IPS DF 4.7 (cell line): ENCODE measurements at regions not wholly inside any gene's neighbourhood (a gene's known extent, or its start where the extent isn't known, plus 50 kb on each side); places are given as distances from the start of the nearest gene placed in this dataset.

Experiments
- DNase-seq: peaks from one replicate; pipeline ENCODE4 v3.0.0-alpha.2; 2013; ENCODE audit warnings: low spot score; ENCODE audit errors: extremely low read depth

DNA sequence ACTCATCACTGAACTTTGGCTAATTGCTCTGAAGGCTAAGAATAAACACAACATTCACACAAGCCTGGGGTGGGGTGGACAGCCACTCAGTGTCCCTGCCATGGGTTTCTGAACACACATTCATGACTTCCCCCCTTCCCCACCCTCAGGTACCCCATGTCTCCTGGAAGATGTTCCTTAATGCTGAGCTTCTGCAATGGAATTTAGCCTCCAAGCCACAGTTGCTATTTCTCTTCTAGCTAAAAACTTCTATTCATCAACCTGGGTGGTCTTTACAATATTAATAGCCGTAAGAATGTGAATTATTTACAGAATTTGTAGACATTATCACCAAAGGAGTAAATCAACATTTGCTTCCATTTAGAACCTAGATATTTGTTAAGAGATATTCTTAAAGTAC lies 175.1 kb downstream of the ACKR3 start:
- DNase-seq = no peak

DNA sequence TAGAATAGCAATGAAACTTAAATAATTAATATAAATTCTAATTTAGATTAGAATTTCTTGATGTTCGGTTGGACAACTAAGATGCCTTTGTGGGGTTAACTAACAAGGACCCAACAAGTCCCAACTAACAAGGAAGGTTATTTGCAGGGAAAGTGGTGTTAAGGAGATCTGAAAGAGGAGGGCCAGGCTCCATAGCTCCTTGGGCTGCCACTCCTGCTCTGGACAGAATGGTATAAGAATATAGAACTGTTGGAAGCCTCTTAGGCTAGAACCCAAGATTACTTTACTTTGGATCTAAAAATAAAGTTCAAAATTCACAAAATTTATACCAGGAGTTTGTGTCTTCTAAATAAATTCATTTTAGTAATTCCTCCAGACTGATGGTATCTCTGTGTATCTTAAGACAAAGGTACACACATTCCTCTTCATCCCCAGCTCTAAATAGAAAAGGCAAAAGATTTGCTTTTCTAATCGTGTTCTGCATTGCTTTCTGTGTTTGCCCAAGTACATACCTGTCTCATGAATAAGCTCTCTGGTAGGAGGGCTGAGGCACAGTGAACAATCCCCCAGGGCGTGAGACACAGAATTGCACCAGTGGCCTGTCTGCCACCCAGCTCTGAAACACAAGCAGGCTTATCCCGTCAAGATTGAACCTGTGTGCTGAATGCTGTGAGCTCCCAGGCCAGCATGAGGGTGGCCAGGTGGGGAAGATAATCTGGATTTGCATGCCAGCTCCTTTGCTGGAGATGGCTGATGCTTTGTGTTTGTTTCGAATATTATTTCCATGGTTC lies 176.0 kb downstream of the ACKR3 start:
- DNase-seq = no peak

DNA sequence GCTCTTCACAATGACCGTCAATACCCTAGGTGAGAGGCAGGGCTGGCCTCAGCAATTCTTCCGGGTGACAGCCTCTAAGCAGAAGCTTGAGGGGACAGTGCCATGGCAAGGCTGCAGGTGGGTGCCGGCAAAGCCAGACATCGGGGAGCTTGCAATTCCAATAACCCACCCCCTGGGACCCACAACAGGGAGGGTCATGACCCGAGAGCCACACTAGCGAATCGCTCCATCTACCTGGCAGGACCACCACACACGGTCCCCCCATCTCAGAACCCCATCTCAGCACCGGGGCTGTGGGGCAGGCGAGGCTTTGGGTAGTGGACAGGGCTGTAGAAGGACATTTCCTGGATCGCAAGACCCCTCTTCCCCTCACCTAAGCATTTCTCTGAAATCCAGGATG lies 177.2 kb downstream of the ACKR3 start:
- DNase-seq = no peak

DNA sequence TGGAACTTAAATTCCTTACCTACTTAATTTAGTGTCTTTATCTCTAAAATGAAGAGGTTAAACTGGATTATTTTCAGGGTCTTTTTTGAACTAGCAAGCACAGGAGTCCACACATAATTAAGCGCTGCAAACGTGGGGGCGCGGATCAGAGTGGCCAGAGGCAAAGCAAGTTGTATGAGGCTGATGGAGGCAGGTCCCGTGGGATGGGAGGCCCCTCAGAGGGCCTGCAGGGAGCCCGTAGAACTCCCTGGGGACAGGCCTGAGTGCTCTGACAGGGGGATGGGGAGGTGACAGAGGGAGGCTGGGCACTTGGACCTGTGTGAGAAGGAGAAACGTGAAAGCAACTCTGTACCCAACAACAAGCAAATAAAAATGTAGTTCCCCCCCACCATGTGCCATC lies 177.8 kb downstream of the ACKR3 start:
- no peak for DNase-seq

DNA sequence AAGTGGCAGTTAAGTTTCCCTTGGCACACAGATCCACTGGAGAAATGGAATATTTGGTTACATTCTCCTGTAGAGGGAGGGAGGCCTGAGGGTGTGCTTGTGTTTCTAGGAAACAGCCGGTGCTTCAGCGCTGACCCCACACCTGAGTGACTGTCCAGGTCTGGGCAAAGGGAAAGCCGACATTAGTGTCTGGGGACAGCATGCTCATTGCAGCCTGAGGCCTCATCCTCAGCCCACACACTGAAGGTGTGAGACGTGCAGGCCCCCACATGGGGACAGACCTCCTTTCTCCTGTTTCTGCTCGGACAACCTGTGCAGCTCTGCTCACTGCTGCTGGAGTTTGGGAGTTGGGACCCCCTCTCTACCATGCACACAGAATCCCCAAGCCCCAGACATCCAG lies 178.3 kb downstream of the ACKR3 start:
- no peak for DNase-seq

DNA sequence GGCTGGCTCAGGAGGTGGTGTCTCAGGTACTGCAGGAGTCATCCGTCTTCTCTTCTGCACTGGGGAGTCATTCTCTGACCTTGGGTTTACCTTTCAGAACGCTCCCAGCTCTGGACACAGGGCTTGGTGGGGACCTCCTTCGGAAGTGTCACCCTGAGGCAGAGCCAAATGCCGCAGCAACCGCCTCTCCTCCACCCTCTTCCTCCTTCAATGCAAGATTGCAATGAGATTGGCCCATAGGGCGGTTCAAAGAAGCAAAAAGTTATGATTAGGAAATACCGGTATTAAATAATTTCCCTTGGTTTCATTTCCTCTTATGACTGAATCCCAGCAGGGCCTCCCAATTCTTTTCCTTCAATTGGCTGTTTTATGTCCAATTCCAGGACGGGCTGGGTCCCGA lies 178.8 kb downstream of the ACKR3 start:
- no peak for DNase-seq

DNA sequence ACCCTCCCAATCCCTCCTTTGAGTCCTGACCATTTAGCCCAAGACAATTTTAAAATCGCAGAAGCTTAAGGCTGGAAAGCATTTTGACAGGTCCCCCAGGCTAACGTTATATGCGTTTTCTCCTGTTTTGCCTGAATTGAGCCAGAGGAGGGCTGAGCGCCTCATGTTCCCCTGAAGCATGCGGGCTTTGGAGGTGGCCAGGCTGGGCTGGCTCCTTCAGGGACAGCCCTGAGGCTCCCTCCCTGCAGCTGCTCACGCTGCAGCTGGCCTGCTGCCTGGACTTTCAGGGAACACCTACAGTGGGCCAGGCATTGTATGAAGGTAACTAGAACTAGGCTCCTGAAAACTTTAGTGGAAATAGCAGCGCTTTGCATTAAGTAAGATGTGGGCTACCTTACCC lies 179.2 kb downstream of the ACKR3 start:
- DNase-seq = no peak

DNA sequence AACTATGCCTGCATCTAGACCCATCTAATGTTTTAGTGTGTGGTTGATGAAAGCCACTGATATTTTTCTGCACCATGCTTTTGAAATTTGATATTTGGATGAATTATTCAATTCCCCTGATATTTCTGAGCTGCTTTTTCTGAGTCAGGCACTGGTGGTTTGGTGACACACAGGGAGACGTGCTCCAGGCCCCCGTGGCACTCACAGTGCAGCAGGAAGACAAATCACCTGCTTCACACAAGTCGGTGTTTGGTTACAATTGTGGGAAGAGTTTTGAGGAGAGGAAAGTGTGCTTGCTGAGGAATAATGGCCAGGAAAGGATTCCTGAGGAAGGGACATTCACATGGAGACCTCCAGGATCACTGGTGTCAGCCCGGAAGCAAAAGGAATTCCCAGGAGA lies 179.7 kb downstream of the ACKR3 start:
- DNase-seq = no peak

DNA sequence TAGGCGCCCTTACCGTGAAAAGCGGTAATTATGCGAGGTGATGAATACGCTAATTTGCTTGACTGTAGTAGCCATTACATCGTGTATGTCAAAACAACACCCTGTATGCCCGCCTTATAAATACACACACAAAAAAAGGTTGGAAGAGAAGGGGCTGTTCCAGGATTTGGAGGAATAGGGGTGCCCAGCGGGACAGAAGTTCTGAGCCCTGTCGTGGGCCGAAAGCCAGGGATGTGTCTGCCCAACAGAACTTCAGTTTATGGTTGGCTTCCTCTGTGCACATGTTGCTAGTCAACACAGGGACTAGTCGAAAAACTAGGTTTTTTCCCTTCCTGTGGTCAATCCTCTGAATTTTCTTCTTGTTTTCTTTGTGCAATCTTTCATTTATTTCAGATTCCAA lies 182.5 kb downstream of the ACKR3 start:
- no peak for DNase-seq

DNA sequence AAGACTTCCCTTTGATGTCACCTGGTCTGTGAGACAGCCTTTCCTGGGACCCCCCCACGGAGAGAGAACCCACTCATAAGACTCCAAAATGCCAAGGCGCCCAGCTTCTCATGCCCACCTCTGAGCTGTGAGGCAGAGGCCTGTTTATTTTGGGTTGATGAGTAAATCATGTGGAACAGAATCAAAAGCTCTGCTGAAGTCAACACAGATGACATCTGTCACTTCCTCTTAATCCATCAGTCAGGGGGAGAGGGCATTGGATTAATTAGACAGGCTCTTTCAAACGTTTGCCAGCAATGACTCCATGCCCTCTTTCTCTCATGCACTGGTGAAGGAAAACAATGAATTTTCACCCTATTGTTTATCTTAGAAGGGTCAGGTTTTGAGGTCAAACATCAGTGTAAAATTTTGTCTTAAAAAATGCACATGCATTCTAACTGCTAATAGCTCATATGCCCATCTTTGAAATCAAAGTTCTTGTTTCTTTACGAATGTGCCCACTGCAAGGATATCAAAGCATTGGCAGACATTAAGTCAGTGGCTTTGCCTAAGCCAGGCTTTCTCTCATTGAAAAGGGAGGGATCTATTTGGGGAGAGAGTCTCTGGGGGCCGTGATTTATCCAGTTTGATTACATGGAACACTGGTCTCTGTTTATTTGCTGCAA lies 184.1 kb downstream of the ACKR3 start:
- DNase-seq = no peak

DNA sequence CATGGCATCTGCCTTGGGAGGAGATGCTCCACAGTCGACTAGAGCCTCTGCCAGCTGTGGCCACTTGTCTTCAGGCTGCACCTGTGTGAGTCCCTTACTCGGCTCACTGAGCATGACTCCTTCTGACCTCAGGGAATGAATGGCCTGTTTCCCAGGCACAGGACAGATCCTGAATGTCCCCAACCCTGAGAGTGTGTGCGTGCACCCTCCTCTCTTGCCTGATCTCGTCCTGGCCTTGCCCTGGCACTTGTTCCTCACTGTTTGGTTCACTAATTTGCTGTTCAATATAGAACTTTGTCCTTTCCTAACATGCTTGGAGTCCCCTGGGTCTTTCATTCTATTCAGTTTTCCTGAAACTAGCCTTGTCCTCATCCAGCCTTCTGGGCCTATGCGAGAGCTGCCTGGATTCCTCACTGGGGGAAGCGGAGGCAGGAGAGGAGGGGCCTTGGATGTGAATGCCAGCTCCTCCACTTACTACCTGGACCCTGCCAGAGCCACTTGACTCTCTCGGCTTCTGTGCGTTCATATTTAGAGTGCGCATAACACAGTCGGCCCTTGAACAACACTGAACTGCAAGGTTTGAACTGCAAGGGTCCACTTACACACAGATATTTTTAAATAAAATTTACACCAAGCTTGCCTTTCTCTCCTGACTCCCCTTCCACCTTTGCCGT lies 184.8 kb downstream of the ACKR3 start:
- DNase-seq = no peak

DNA sequence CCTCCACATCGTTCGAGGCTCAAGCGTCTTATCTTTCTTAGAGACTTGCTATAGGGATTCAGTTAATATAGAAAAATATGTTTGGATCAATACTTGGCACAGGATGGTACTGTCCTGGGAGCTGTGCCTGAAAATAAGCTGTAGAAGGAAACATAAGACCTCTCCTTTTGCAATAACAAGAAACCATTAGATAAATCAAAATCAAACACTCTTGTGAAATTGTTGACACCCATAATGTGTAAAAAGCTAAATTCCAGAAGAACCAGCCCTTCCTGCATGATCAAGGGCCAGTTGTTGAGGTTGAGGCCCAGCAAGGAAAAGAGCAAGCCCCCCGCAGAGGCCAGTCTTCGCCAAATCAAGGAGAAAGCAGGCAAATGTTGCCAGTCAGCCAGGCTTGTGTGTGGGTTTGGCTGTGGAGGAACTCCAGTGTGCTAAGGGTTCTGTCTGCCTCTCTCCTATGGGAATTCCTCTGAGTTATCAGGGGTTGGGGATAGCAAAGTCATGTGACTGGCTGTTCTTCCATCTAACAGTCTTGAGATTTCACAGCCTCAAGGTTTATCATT lies 185.7 kb downstream of the ACKR3 start:
- DNase-seq = no peak

DNA sequence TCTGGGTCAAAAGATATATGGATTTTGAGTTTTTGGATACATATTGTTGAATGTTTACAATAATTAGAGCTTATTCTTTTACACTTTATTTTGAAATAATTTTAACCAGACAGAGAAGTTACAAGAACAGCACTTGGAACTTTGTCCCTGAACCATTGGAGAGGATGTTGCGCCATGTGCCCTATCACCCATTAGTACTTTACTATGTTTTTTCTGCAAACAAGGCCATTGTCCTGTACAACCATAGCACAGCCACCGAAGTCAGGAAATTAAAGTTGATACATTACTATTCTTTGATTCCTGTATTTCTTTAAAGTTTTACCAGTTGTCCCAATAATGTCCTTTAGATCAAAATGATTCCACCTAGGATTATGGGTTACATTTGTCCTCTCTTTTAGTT lies 188.8 kb downstream of the ACKR3 start:
- DNase-seq = no peak

DNA sequence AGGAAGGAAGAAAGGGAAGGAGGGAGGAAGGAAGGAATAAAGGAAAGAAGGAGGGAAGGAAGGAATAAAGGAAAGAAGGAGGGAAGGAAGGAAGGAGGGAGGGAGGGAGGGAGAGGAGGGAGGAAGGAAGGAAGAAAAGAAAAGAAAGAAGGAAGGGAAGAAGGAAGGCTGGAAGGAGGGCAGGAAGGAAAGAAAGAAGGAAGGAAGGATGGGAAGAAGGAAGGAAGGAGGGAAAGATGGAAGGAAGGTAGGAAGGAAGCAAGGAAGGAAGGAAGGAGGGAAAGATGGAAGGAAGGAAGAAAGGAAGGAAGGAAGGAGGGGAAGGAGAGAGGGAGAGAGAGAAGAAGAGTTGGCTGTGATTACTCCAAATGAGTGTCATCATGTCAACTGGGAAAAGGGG lies 190.6 kb downstream of the ACKR3 start:
- DNase-seq = no peak

DNA sequence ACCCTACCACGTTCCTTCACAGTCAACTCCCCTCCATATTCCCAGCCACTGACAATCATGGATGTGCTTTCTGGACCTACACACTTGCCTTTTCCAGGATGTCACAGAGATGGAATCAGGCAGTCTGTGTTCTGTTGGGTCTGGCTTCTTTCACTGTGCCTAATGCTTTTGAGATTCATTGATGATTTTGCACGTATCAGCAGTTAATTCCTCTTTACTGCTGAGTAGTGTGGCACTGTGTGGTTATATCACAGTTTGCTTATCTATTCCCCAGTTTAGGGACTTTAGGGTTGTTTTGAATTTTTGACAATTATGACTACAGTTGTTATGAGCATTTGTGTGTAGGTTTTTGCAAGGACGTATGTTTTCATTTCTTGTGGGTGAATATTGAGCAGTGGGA lies 191.7 kb downstream of the ACKR3 start:
- no peak for DNase-seq

DNA sequence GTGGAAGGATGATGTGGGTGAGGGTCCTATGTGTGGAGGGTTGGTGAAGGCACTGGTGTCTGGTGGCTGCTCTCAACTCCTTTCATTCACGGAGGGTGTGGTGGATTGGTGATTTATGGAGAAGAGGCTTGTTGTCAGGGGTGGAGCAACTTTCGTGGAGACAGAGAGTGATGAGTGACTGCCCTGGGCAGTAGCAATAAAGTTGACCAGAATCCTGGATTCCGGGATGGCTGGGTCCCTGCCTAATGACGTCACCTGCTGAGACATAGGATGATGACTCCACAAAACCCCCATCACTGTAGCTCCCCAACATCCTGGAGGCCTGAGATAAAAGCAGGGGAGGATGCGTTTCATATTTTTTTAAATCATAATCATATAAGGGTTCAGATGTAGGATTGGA lies 193.0 kb downstream of the ACKR3 start:
- no peak for DNase-seq

DNA sequence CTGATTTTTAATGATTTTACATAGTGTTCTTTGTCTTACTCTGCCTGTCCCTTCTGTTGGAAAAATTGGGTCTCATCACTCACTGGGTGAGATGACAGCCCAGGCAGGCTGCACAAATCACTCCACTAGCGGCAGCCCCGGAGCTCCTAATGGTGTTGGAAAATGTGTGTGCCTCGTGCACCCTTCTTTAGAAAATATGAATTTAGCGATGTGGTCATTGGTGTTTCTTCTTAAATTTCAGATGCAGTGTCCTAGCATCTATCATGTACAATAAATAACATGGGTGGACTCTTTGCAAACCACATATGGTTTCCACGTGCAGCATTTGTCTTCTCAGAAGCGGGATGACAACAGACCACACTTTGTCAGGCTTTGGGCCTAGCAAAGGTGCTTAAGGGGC lies 194.2 kb downstream of the ACKR3 start:
- DNase-seq = no peak

DNA sequence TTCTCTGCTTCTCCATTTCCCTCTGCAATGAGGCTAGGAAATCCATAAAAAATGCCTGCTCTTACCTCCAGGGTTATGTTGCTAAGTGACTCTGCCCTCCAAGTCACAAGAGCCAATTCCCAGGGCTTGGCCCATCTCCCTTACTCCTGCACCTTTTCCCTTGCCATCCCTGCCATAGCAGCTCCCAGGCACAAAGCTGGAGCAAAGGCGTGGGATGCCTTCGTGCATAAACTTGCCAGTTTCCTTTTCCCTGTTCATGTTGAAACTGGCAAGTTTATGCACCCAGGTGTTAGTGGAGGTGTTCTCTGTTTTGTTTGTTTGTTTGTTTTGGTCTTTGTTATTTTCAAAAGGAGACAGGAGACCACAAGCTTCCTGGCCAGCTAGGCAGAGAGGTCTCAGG lies 195.1 kb downstream of the ACKR3 start:
- no peak for DNase-seq

DNA sequence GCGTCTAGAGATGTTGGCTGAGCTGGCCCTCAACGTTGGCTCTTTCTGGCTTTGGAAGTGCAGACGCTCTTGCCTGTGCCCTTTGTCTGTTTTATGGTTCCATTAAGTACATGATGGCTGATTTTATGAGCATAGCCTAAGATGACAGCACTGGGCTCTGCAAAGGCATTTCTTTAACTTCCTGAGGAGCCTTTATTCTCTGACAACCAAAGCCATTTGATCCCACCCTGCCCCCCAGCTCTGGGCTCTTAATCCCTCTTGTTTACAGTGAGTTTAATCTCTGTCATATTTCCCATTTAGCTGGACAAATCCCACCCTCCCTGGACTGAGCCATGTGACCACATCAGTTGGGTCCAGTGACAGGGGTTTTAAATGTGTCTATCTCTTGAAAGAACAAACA lies 195.9 kb downstream of the ACKR3 start:
- DNase-seq = no peak

DNA sequence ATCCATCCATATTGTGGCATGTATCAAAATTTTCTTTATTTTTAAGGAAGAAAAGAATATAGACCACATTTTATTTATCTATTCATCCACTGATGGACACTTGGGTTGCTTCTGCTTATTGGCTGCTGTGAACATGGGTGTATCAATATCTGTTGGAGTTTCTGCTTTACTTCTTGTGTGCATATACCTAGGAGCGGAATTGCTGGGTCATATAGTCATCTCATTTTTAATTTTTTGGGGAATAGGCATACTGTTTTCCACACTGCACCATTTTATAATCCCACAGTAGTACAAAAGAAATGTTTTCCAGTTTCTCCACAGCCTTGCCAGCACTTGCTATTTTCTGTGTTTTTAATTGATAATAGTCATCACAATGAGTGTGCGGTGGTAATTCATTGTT lies 197.2 kb downstream of the ACKR3 start:
- no peak for DNase-seq

DNA sequence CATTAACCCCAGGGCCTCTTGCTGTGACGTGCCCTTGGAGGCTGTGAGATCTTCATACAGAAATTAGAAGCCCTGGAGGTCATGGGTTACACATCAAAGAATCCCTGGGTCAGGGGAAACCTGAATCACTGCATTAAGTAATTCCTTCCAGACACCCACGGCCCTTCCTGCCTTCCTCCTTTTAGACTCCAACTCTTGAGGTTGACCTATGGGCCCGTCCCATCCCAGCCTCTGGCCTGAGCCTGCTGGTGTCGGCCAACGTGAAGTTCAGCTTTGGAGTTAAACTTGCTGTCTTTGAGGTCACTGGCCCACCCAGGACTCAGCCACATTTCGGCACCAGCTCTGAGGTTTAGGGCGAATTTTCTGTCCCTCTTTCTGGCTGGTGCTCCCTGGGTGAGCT lies 198.3 kb downstream of the ACKR3 start:
- no peak for DNase-seq

DNA sequence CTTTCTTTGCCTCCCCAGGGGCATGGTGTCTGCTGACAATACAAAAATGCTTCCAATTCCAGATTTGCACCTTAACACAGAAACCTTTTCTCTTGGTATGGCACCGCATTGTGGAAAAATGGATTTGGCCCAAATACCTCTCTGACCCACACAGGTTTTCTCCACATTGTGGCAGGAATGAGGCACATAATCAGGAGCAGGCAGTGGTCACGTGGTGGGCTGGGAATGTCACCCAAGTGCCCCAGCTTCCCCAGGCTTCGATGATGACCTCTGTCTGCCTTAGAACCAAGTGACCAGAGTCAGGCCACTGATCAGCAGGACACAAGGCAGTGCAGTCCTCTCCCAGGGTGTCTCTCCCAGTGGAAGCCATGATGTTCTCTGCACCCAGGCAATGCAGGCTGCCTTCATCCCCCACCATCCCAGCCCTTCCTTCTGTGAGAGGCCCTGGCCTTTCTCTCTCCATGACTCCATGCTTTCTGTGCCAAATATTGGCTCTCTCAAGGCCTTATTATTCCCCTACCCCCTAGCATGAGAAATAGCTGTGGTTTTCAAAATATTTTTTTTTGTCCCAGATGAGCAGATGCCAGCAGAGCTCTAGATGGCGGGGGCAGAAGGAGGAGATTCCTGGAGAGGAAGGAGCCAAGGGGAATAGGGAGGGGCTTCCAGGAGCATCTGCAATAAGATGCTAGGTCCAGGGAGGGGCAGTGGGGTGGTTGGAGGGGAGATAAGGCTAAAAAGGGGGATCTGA lies 198.9 kb downstream of the ACKR3 start:
- DNase-seq = no peak
